HK-2 (cell line): ENCODE measurements at regions not wholly inside any gene's neighbourhood (a gene's known extent, or its start where the extent isn't known, plus 50 kb on each side); places are given as distances from the start of the nearest gene placed in this dataset.

Source experiments
- DNase-seq: peaks from one replicate; pipeline ENCODE4 v3.0.0-alpha.2; 2018; ENCODE audit not compliant: unreplicated experiment

DNA sequence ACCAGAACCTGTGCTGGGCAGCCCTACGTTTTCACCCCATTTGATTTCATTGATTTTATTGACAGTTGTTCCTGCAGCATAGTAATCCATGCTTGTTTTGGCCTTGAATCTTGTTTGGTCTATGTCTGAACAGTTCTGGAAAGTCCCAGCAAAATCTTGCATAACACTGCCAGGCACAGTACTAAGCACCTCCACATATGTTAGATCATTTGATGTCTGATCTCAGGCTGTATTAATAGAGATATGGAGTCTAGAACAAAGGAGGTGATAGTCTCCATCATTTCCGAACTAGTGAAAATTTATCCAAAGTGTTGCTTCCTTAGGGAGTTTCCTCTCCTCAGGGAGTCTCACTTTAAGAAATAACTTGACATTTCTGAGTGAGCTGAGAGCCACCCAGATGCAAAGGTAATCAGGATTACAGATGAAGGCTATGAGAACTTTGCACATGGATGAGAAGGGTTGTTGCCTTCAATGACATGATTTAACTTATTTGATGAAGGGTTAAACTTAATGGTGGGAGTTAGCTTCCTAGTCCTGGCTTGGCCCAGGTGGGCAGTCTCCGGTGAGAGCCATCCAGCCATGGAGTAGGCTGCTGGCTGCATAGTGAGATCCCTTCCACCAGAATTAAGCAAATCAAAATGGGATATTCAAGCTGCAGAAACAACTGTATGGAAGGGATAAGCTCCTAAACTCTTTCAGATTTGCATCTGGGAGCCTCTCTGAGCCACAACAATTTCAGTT is 173.8 kb upstream of the MVB12B start:
- DNase-seq = no peak

DNA sequence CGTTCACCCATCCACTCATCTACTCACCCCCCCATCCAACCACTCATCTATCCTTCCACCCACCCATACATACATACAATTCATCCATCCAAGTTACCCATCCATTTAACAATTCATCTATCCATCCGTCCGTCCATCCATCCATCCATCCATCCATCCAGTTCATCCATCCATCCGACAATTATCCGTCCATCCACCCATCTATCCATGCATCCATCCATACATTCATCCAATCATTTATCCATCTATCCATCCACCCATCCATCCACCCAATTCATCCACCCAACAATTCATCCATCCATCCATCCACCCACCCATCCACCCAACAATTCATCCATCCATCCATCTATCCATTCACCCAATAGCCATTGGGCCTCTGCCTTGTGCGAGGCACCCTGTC is 173.2 kb upstream of the MVB12B start:
- no peak for DNase-seq

DNA sequence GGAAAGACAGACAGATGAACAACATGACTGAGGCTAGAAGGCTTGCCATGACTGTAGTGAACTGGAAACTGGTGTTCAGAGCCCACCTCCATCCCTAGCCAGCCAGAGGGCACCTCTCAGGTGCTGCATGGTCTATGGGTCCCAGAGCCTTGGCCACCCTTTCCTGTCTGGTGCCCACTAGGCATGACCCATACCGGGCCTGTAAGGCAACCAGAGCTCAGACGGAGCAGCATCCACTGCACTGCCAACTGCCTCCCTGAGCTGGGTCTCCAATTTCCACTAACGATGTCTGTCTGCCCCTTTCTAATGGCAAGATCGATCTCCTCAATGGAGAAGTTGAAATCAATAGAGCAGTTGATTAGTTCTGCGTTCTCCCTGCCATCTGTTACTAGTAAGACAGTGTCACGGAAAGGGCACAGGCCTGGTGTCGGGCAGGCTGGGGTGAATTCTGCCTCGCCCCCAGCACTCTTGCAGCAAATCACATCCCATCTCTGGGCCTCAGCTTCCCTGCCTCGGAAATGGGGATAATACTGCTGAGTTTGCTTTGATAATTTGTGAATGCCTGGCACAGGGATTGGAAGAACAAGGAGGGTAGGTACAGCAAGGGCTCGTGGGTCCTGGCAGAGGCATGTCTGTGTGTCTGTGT is 172.3 kb upstream of the MVB12B start:
- DNase-seq = no peak

DNA sequence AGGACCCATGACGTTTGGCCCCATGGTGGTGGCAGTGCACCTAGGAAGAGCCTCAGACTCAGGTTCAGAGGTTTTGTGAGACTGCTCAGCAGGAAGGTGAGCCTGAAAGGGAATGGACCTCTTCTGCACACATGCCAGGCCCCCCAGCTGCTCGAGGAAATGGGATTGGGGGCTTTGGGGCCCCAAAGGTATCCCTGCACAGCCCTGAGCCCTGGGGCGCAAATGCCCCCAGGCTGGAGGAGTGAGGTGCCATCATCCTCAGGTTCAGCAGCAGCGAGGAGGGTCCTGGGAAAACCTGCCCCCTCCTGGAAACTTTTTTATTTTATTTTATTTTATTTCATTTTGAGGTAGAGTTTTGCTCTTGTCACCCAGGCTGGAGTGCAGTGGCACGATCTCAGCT is 171.8 kb upstream of the MVB12B start:
- no peak for DNase-seq

DNA sequence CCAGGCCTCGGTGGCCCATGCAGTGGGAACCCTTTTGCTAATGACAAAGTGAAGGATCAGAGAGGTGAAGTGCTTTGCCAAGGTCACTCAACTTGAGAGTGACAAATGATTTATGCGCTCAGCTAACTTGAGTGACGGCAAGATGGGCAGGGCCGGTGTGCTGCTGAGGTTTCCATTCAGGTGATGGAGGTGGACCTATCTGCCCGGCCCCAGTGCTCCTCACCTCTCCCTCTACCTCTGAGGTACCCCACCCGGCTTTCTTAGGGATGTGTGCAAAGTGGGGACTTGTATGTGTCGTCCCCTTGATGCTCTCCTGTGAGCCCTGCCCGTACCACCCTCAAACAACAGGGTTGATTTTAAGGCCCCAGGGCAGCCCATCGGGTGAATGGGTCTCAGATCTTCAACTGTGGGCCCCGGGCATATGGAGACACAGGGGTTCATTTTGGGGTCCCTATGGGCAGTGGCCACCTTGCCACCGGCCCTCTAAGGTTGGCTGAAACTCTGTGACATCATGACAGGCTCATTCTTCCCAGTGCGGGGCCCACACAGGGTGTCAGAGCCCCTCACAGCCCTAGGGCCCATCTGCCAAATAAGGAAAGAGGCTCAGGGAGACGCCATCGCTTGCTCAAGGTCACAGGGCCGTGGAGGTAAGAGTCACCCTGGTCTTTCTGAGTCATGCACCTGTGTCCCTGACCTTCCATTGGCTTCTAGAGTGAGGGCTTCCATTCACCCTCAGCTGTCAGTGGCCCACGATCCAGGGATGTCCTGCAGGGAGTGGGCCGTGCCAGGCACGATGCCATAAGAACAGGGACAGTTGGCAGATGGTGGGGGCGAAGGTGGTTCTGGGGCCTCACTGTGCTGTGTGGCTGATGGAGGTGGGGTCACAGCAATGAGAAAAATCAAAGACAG is 170.6 kb upstream of the MVB12B start:
- DNase-seq = no peak

DNA sequence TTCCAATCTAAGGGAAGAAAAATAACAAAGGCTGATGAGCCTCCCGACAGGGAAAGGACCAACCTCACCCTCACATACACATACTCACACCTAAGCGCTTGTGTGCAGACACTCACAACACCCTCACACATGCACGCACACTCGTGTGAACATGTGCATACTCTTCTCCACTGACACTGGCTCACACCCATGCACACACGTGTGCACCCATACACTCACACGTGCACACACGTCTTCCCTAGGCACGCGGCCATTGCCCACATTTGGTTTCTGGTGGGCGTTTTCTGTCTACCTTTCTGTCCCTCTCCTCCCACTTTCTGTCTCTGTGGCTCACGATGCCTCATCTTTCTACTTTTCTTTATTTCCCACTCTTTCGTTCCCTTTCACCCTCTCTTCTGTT is 169.7 kb upstream of the MVB12B start:
- DNase-seq = no peak

DNA sequence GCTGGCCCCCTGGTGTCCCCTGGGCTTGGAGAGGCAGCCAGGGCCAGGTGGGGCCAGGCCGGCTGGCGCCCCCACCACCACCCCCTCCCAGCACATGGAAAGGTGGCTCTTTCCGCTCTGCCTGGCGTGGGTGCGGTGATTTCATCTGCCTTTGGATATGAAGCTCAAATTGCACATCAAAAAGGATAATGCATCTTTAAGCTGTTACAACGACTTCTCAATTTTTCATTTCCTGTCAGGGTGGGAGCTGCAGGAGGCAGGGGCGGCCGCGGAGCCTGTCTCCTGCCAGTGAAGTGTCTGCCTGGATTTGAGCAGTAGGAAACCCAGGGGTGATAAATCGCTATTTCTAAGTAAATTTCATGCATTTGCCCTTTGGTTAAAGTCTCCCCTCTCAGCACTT is 169.2 kb upstream of the MVB12B start:
- no peak for DNase-seq

DNA sequence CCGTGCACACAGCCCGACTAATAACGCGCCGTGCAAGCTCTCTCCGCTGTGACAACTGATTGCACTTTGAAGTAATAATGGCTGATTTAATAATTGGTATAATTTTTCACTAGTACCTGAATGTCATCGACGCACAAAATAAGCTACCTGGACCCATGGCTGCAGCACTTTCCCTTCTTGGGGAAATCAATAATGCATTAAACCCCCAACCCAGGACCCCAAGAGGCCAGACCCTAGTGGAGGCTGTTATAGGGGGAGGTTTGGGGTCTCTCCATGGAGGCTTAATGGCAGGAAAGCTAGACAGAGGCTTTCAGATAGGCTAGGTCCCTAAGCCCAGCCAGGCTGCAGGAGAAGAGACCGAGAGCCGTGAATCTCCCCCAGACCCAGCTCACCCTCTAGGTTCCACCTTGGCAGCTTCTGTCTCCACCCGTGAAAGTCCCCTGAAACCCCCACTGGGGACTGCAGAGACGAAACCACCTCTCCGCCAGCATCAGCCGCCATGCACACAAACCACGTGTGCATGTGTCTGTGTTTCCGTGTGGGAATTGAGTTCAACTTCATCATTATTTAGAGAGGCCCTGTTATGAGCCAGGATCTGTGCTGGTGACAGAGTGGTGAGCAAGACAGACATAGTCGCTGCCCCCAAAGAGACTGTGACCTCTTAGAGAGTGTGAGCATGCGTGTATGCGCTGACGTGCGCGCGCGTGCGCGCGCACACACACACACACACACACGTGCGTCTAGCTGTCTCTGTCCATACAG is 168.6 kb upstream of the MVB12B start:
- DNase-seq = no peak

DNA sequence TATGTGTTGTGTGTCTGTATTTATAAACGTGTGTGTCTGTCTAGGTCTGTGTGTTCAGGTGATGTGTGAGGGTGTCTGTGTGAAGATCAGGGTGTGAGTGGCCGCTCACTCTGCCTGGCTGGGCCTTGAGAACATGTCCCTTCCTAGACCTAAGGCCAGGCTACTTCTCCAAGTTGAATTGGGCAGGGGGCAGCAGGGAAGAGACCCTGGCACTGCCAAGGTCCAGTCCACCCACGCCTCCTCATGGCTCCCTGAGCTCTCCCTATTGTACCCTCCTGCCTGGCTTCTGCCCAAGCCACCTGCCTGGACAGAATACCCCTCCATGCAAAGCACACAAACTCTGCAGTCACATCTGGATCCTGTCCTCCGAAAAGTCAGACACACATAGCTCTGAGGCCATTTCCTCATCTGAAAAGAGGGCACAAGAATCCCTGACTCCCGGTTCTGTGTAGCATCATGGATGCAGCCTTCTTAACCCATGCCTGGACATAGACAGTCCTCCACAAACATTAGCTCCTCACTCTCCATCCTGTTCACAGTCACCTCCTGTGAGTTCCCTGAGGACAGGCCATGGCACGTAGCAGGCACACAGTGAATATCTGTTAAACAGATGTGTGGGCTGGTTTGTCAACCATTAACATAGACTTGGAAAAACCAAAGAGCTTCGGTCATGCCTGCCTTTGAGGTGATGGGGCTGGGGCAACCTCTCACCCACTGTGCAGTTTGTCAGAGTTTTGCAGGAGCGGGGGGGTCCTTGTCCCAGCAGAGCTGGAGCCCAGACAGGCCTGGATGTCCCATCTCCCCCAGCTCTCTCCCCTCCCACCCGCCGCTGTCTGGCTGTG is 167.8 kb upstream of the MVB12B start:
- no peak for DNase-seq

DNA sequence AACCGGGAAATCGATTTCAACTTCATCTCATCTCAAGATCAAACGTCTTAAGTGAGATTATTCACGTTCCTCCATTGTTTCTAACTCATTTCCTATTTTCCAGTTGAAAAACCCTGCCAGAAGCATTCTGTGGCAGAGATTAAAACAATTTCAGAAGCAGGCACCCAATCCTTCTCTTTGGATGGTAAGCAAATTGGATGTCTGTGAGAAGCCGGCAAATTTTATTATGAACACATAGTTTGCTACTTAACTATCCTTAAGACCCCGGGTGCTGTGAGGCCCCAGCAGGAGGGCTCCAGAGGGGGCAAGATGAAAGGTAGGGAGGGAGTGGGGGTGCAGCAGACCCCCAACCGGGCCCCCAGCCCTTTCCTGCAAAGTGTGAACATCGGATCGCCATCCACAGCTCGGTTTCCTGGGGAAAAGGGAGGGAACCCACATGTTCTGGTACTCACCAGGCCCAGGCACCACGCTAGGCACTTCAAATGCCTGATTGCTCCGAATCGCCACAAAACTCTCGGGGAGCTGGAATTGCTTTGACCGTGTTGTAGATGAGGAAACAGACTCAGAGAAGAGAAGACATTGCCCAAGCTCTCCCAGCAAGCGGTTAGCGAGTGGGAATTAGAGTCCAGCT is 167.1 kb upstream of the MVB12B start:
- DNase-seq = no peak

DNA sequence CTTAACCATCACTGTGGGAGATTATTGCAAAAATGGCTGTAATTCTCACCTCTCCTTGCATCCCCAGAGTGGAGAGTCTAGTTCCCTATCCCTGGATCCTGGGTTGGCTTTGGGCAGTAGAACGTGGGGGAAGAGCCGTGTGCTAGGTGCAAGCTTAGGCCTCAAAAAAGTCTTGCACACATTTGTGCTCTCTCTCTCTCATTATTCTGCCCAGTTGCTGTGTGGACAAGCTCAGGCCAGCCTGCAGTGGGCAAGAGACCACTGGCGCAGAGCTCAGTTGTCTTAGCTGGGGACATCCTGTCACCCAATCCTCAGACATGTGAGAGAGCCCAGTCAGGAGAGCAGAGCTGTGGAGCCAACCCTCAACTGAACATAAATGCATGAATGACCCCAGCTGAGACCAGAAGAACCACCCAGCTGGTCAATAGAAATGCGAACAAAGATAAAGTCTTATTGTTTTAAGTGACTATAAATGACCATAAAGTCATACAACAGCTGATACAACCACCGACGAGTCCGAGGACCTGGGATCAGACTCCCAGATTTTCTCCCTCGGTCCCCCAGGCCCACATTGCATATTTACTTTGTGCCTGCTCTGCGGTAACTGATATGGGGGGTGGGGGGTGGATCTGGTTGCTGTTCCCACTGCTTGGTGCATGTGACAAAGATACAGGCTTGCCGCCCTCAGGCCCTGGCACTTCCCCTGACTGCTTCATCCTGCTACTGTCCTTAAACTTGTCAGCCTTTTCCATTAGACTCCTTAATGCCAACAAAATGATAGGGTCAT is 166.4 kb upstream of the MVB12B start:
- DNase-seq = no peak

DNA sequence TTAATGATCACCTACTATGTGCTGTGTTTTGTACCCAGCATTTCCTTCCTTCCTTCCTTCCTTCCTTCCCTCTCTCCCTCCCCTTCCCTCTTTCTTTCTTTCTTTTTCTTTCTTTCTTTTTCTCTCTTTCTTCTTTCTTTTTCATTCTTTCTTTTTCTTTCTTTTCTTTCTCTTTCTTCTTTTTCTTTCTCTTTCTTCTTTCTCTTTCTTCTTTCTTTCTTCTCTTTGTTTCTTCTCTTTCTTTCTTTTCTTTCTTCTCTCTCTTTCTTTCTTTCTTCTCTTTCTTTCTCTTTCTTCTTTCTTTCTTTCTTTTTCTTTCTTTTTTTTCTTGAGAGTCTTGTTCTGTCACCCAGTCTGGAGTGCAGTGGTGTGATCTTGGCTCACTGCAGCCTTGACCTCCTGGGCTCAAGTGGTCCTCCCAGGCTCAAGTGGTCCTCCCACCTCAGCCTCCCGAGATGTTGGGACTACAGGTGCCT is 165.7 kb upstream of the MVB12B start:
- no peak for DNase-seq

DNA sequence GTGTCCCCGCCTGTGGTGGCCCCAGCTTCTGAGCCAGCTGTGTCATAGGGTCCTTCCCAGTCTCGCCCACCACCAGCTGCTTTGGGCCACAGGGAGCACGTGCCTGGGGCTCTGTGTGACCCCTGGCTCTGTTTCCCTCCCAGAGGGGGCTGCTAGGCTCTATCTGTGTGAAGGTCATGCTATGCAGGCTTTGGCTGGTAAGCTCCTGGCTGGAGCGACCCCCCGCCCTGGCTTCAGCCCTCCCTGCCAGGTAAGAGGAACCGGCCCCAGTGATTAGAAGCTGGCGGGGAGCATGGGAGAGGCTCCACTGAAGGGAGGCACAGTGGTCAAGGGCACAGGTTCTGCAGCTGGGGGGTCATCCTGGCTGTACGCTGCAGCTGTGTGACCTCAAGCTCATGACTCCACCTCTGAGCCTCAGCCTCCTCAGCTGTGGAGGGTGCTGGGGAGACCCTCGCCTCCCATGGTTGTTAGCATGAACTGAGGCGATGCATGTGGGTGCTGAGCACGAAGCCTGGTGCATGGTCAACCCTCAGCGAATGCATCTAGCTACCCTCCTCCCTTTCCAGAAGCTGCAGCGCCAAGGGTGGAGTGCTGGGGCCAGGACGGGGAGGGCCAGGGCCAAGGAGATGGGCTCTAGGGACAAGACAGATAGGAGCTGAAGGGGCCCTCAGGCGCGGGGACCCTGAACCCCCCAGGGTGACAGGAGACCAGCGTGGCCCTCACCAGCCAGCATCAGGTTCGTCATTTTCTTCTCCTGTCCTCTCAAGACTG is 163.8 kb upstream of the MVB12B start:
- DNase-seq = no peak

DNA sequence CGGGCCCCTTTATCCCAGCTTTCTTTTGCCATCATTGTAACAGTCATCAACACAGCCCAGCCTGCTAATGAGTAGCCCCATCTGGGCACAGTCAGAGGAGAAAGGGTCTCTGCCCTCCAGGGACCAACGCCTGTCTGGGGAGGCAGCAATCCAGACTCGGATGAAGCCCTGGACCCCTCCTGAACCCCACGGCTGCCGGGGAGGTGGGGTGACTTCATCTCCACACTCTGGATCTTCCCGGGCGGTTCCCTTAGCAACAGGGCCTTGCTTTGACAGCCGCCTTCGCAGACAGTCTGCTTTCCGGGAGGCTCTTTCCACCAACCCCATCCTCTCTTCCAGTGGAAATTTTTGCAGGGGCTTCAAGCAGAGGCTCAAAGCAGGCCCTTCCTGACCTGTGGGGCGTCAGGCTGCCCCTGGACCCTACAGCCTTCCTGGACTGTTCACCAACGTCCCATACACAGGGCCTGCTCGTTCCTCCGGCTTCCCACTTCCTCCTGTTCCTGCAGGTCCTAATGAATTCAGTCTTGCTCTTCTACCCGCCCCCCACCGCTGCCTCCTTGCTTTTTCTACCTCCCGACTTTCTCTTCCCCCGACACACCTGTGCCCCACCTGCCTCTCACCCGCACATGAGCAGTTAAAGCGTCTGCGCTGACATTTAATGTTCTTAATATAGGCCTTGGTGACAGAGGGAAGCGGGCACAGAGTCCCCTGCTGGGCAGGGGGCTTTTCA is 161.7 kb upstream of the MVB12B start:
- DNase-seq = no peak

DNA sequence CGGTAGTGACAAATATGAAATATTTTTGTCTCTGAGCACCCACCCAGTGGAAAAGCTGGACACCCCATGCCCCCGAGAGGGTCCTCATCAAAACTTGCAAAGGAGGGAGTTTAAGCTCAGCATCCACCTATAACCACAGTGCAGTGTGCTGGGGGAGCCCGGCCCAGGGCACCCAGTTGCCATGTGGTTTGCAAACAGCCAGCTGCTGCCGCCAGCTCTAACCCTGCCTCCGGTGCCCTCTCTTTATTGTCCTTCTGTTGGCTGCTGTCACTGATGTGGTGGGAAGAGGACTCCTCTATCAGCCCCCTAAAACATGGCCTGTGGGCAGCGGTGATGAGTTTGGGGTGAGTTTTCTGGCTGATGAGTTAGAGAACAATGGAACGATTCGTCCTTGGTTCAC is 160.9 kb upstream of the MVB12B start:
- no peak for DNase-seq

DNA sequence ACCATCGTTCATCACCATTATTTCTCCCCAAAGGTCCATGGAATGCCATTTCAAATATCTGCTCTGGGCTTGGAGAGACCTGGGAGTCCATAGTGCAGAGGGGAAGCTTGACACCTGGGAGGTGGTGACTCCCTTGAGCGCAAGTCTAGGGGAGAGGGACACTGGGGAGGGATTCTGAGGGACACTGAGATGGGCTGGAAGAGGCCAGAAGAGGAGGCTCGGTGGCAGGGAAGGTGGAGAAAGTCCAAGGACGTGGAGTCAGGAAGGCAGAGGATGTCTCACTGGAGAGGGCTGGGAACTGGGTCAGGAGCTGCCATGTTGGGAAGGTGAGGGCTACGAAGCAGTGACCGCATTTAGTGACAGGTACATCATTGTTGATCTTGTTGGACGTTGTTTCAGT is 160.3 kb upstream of the MVB12B start:
- no peak for DNase-seq

DNA sequence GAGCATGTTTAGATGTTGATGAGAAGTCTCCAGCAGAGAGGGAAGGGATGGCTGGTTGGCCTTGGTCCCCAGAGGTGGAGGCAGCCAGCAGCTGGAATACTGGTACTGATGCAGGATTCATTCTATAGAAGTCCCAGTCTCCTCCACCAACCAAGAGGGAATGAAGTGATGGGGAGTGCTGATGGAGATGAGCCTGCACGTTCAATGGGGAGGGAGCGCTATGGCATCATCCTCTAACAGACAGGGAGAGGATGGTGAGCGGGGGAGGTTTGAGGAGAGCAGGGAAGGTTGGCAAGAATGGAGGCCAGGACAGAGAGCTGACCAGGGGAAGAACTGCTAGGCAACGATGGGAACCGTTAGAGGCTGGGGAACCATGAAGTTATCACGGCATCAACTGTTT is 159.8 kb upstream of the MVB12B start:
- no peak for DNase-seq

DNA sequence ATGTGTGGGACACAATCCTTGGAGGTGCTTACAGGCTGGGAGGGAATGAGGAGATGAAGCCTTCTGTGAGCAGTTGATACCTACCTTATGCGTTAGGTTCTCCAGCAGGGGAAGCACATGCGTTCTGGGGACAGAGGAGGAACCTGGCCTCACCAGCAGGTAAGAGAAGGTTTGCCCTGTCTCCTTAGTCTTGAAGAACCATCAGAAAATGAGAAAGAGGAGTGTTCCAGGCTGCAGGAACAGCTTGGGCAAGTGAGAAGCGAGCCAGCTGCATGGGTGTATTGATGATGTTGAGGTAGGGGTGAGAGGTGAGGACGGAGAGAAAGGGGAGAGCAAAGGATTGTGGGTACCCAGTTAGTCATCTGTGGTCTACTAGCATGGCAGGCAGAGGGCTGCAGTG is 156.9 kb upstream of the MVB12B start:
- no peak for DNase-seq
